GM18951 (cell line): ENCODE measurements at regions not wholly inside any gene's neighbourhood (a gene's known extent, or its start where the extent isn't known, plus 50 kb on each side); places are given as distances from the start of the nearest gene placed in this dataset.

Experiments
- POLR2A ChIP-seq: IDR thresholded peaks from 4 replicates; pipeline ENCODE4 v1.6.1; 2011; ENCODE audit warnings: mild to moderate bottlenecking; ENCODE audit not compliant: insufficient read length, insufficient read depth; ENCODE audit errors: extremely low read depth
- in situ Hi-C: fragments of 300-500 bp; cut with MboI; formaldehyde crosslinking; loops from one replicate; pipeline ENCODE4 v1.12.0; 2022; ENCODE audit warnings: low sequenced_read_pairs, mixed read lengths, inconsistent platforms; ENCODE audit not compliant: unreplicated experiment

DNA sequence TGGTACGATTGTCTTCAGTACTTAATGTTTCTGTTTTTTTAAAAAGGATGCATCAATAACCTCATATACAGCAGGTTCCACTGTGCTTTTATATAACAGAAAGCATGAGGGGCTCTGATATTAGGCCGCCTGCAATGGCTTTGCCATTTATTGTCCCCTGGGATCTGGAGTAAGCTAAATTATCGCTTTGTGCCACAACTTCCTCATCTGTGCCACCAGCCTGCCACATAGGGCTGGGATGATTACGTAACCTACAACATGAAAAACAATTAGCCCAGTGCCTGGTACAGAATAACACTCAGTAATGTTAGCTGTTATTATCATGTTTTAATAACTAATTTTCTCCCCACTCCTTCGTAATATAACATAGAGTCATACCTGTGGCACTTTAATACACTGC is 65.5 kb upstream of the TRIM2 start:
- TF ChIP-seq POLR2A = no peak
- in situ Hi-C loops = loop anchor here (25.0 kb wide), 1 partner anchor 499 kb away; no protein-coding TSS in a partner anchor

DNA sequence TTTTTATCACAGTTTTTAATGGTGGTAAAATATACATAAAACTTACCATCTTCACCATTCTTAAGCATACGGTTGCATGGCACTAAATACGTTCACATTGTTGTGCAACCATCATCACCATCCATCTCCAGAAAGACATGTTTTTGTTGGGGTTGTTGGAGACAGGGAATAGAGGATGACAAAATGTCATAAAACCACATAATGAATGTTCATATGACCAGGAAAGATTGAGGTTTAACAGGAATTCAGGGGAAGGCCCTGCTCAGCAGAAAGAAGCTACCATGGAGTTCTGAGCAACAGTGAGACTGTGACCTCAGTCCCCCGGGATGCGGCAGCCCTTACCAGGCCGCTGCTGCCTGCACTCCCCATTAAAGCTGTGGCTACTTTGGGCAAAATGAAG is 63.9 kb upstream of the TRIM2 start:
- no peak for TF ChIP-seq POLR2A
- in situ Hi-C loops = loop anchor here (25.0 kb wide), 1 partner anchor 497 kb away; no protein-coding TSS in a partner anchor

DNA sequence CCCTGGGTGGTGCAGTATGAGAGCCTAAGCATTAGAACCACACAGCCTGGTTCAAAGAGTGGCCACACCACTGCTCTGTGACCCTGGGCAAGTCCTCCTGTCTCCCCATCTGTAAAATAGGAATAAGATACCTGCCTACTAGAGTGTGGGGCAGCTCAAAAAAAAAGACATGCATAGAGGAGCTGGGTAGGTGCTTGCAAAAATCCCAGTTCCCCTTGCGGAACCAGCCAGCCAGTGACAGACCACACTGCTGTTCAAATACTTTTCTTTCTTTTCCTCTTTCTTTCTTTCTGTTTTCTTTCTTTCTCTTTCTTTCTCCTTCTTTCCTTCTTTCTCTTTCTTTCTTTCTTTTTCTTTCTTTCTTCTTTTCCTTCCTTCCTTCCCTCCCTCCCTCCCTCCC is 63.0 kb upstream of the TRIM2 start:
- in situ Hi-C loops = loop anchor here (25.0 kb wide), 1 partner anchor 496 kb away; no protein-coding TSS in a partner anchor
- no peak for TF ChIP-seq POLR2A

- in situ Hi-C loops = loop anchor here (25.0 kb wide), 1 partner anchor 494 kb away; no protein-coding TSS in a partner anchor
- TF ChIP-seq POLR2A = no peak
These were observed 61.4 kb upstream of the TRIM2 start for GRCh38 chr4:153142700-153143438.

DNA sequence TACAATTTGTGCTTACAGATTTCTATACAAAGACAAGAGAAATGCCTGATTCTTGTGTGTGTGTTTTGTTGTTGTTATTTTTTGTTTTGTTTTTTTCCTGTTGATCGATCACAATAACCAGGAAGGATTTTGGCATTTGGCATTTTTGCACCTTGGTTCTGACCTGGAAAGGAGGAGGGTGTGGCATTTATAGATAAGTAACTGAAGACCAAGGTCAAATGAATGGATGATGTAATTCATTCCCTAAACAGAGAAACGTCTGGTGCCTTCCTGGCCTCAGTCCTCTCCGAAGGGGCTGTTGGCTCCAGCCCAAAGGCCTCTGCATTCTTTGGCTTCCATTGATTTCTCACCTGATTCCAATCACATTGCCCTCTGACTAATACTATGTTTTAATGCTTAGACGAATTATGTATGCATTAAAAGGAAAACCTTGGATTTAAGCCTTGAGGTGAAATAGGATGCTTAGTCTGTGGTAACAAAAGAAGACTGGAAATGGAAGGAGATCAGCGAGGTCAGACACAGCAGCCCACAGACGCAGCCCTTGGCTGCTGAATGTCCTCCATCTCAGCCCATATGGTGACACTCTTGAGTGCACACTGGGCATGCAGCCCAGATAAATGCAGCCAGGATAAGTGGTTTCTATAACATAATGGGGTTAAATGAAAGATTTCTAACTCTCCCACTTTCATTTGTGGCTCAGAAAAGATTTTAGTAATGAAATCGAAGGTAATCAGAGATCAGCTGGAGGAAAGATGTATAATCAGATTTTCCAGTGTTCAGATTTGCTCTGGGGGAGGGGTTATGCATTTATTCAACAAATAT is 60.5 kb upstream of the TRIM2 start:
- in situ Hi-C loops = loop anchor here (25.0 kb wide), 1 partner anchor 494 kb away; no protein-coding TSS in a partner anchor
- no peak for TF ChIP-seq POLR2A

GRCh38 chr4:153146031-153146430 is 58.2 kb upstream of the TRIM2 start:
- in situ Hi-C loops = loop anchor here (25.0 kb wide), 1 partner anchor 491 kb away; no protein-coding TSS in a partner anchor
- TF ChIP-seq POLR2A = no peak

DNA sequence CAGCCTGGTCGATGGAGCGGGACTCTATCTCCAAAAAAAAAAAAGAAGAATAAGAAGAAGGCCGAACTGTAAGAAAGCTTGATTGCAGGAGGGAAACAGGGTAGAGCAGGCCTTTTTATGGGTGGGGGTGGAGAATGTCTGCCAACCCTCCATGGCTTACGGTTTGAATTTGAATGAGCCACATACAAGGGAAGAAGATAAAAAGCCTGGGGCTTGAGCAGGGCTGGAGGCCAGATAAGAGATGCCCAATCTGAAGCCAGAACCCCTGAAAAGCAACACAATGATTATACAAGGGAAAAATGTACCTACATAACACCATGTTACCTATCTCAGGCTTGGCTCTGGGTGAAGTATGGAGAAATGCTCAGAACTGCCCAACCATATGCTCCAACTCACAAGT is 57.3 kb upstream of the TRIM2 start:
- TF ChIP-seq POLR2A = no peak
- in situ Hi-C loops = loop anchor here (25.0 kb wide), 1 partner anchor 490 kb away; no protein-coding TSS in a partner anchor

- in situ Hi-C loops = loop anchor here (25.0 kb wide), 1 partner anchor 489 kb away; no protein-coding TSS in a partner anchor
- no peak for TF ChIP-seq POLR2A
These were observed 55.5 kb upstream of the TRIM2 start for GRCh38 chr4:153148791-153149190.

DNA sequence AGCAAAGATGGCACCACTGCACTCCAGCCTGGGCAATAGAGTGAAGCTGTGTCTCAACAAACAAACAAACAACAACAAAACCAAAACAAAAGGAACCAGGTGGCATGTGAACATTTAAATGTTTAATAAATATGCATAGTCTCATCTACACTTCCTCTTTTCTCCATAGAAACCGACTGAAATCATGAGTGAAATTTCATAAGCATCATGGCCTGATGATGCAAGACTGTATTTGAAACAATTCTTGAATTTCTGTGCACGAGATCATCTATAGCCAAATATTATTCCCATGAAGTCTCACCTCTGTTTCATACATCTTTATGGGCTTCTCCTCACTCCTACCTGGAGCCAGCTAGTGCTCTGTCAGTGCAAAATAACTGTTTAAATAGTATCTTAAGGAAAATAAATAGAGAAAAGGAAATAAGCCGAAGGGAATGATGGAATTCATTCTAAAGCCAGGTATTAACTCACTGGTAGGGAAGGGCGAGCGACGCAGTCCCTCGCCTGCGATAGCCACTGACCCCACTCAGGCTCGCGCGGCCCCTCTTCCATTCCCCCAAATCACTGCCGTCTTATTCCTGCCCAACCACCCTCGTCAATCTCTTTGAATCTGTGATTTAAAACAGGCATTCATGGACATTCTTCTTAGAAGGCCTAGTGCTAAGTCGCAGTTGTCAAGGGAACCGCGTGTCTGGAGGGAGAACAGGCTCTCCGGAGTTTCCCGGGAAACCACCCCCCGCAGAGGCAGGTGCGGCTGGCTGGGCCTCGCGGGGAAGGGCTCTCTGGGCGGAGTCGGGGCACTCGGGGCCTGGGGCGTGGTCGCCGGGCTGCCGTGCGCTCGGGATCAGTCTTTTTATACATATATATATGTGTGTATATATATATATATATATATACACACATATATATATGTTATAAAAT is 52.4 kb upstream of the TRIM2 start:
- in situ Hi-C loops = no loop called here
- TF ChIP-seq POLR2A = no peak

- in situ Hi-C loops = no loop called here
- no peak for TF ChIP-seq POLR2A
These were observed 51.5 kb upstream of the TRIM2 start for GRCh38 chr4:153152501-153153338.

DNA sequence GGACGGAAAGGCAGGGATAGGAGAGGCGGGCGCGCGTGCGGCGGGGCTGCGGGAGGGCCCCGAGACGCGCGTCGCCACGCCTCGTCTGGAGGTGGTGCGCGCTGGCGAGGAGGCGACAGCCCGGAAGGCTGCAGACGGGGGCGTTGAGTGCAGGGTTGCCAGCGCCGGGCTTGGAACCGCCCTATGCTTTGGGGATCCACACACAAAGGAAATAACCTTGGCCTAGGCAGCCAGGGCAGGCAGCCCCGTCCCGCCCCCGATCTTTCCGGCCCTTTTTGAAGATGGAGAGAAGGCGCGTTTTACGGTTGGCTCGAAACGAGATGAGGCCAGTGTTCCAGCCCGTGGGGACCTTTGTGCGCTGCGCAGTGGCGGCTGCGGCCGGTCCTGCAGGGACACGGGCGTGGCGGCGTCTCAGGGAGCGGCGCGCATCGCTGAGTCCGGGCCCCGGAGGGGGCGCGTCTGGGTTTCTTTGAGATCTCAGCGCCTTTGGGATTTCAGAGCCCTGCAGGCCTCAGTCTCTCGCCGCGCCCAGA is 50.8 kb upstream of the TRIM2 start:
- in situ Hi-C loops = no loop called here
- TF ChIP-seq POLR2A = peak; percentile 31
